HL-60 (cell line): ENCODE measurements at regions not wholly inside any gene's neighbourhood (a gene's known extent, or its start where the extent isn't known, plus 50 kb on each side); places are given as distances from the start of the nearest gene placed in this dataset.

Source experiments
- DNase-seq, 2 experiments: peaks; one replicate each; pipeline ENCODE4 v3.0.0-alpha.2; 2010 to 2020; ENCODE audit warnings: low read depth in 1 of 2, low spot score in 1 of 2
- H3K27ac ChIP-seq: fragments of 250-450 bp; sonication (Bioruptor Pico); replicated peaks from 2 replicates; pipeline ENCODE4 v1.5.1; 2020; ENCODE audit warnings: mild to moderate bottlenecking, moderate library complexity
- H3K27me3 ChIP-seq: fragments of 250-450 bp; sonication (Bioruptor Pico); 2 replicates; pipeline ENCODE4 v1.5.1; 2021; ENCODE audit warnings: mild to moderate bottlenecking, moderate library complexity; ENCODE audit not compliant: insufficient read depth, poor library complexity, severe bottlenecking
- H3K4me3 ChIP-seq: replicated peaks from 2 replicates; pipeline ENCODE4 v1.5.1; 2011; ENCODE audit warnings: mild to moderate bottlenecking, control low read depth, low read length; ENCODE audit not compliant: insufficient read depth
- GABPA ChIP-seq: IDR thresholded peaks from 2 replicates; pipeline ENCODE4 v1.6.1; 2012; ENCODE audit warnings: low read depth
- POLR2AphosphoS5 ChIP-seq: IDR thresholded peaks from 2 replicates; pipeline ENCODE4 v1.6.1; 2012; ENCODE audit warnings: low read depth
- SPI1 ChIP-seq: IDR thresholded peaks from 2 replicates; pipeline ENCODE4 v1.6.1; 2012; ENCODE audit warnings: low read depth, mild to moderate bottlenecking, borderline replicate concordance
- TF ChIP-seq, protein P1 (sequence below): IDR thresholded peaks from one replicate; pipeline ENCODE4 v1.5.1; 2011; ENCODE audit warnings: low read length, control low read depth, inconsistent platforms; ENCODE audit not compliant: insufficient read depth
- TF ChIP-seq, protein P2 (sequence below): IDR thresholded peaks from 2 replicates; pipeline ENCODE4 v1.6.1; 2012; ENCODE audit warnings: low read depth; ENCODE audit not compliant: insufficient replicate concordance

DNA sequence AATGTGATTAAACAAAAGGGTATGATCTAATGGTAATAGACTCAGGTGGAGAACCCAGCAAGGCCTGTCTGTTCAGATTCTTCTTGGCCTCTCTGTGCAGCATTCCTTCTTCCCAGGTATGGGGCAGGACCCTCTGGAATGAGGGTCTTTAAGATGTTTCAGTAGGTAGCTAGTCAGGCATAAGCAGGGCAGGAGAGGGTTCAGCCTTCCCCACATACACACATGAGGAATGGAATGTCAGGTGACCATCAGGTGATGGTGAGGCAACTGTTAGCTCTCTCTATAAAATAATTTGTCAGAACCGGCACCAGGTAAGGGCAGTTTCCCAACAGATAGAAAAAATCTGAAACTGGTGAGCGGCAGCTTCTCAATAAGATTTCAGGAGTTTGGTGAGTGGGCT lies 222.3 kb upstream of the PHYHIPL start:
- H3K27ac ChIP-seq = no peak overlapping the region
- TF ChIP-seq SPI1 (no peak), POLR2AphosphoS5 (no peak), GABPA (no peak)
- TF ChIP-seq, protein P1, sequence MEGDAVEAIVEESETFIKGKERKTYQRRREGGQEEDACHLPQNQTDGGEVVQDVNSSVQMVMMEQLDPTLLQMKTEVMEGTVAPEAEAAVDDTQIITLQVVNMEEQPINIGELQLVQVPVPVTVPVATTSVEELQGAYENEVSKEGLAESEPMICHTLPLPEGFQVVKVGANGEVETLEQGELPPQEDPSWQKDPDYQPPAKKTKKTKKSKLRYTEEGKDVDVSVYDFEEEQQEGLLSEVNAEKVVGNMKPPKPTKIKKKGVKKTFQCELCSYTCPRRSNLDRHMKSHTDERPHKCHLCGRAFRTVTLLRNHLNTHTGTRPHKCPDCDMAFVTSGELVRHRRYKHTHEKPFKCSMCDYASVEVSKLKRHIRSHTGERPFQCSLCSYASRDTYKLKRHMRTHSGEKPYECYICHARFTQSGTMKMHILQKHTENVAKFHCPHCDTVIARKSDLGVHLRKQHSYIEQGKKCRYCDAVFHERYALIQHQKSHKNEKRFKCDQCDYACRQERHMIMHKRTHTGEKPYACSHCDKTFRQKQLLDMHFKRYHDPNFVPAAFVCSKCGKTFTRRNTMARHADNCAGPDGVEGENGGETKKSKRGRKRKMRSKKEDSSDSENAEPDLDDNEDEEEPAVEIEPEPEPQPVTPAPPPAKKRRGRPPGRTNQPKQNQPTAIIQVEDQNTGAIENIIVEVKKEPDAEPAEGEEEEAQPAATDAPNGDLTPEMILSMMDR = no peak
- TF ChIP-seq, protein P2, sequence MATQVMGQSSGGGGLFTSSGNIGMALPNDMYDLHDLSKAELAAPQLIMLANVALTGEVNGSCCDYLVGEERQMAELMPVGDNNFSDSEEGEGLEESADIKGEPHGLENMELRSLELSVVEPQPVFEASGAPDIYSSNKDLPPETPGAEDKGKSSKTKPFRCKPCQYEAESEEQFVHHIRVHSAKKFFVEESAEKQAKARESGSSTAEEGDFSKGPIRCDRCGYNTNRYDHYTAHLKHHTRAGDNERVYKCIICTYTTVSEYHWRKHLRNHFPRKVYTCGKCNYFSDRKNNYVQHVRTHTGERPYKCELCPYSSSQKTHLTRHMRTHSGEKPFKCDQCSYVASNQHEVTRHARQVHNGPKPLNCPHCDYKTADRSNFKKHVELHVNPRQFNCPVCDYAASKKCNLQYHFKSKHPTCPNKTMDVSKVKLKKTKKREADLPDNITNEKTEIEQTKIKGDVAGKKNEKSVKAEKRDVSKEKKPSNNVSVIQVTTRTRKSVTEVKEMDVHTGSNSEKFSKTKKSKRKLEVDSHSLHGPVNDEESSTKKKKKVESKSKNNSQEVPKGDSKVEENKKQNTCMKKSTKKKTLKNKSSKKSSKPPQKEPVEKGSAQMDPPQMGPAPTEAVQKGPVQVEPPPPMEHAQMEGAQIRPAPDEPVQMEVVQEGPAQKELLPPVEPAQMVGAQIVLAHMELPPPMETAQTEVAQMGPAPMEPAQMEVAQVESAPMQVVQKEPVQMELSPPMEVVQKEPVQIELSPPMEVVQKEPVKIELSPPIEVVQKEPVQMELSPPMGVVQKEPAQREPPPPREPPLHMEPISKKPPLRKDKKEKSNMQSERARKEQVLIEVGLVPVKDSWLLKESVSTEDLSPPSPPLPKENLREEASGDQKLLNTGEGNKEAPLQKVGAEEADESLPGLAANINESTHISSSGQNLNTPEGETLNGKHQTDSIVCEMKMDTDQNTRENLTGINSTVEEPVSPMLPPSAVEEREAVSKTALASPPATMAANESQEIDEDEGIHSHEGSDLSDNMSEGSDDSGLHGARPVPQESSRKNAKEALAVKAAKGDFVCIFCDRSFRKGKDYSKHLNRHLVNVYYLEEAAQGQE = no peak
- no peak for DNase-seq
- no peaks in the 10 kb centered on the region for H3K27me3 ChIP-seq
- no peak overlapping the region for H3K4me3 ChIP-seq

DNA sequence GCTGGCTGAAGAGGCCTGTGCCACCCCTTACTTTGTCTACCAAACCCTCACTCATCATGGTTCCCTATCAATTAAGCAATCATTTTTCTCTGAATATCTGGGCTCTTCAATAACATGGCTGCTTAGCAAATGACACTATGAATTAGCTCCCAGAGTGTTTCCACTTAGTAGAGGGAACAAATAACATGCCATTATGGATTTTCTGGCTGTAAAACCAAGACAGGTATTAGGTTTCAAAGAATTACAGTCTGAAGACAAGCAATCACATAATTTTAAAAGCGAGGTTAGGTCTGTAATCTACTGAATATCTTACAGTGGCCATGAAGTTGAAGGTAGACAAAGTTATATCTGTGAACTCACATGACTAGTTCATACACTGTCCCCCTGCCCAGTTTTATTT lies 220.8 kb upstream of the PHYHIPL start:
- no peak for DNase-seq
- Histone ChIP-seq H3K27me3 (no peaks in the 10 kb centered on the region), H3K4me3 (no peak overlapping the region), H3K27ac (no peak overlapping the region)
- no peak for TF ChIP-seq POLR2AphosphoS5
- TF ChIP-seq, protein P1 = no peak
- TF ChIP-seq, protein P2 = no peak
- no peak for TF ChIP-seq GABPA
- no peak for TF ChIP-seq SPI1

DNA sequence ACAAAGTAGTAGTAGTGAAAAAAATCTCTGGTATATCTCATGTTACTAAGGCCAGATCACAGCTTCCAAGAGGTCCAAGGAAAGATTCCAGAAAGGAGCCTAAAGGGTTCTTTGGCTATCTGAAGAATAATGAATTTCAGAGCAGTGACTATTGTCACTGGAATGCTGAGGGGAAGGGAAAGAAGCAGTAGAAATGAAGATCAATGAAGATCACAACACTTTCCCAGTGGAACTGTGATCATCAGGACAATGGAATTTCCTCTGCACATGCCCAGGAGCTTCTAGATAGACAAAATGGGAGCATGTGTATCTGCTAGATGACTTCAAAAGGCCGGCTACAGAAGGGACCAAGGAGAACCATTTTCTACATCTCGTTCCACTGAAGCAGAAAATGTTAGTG lies 219.5 kb upstream of the PHYHIPL start:
- Histone ChIP-seq H3K4me3 (no peak overlapping the region), H3K27ac (no peak overlapping the region), H3K27me3 (no peaks in the 10 kb centered on the region)
- no peak for DNase-seq
- TF ChIP-seq GABPA (no peak), POLR2AphosphoS5 (no peak), SPI1 (no peak)
- TF ChIP-seq, protein P2 = no peak
- TF ChIP-seq, protein P1 = no peak
